Middle frontal gyrus (tissue), 1 donor: ENCODE measurements at regions not wholly inside any gene's neighbourhood (a gene's known extent, or its start where the extent isn't known, plus 50 kb on each side); places are given as distances from the start of the nearest gene placed in this dataset.

ENCODE experiments used
- DNase-seq: peaks from one replicate; pipeline ENCODE4 v3.0.0-alpha.2; 2015; ENCODE audit warnings: low spot score; ENCODE audit errors: extremely low spot score

- no peak for DNase-seq
Measured at GRCh38 chr15:38882221-38882620, 317.6 kb upstream of the RASGRP1 start.

- DNase-seq = no peak
Measured at GRCh38 chr15:38883987-38884386, 319.4 kb upstream of the RASGRP1 start.

- no peak for DNase-seq
Measured at GRCh38 chr15:38885001-38885400, 320.4 kb upstream of the RASGRP1 start.

- no peak for DNase-seq
Measured at GRCh38 chr15:38885471-38885952, 320.9 kb upstream of the RASGRP1 start.

GRCh38 chr15:38886315-38887163 is 321.9 kb upstream of the RASGRP1 start:
- DNase-seq = no peak

- no peak for DNase-seq
Measured at GRCh38 chr15:38888701-38889221, 324.1 kb upstream of the RASGRP1 start.

- DNase-seq = no peak
Measured at GRCh38 chr15:38890194-38890593, 325.6 kb upstream of the RASGRP1 start.

- DNase-seq = no peak
Measured at GRCh38 chr15:38893925-38894242, 329.3 kb upstream of the RASGRP1 start.

- no peak for DNase-seq
Measured at GRCh38 chr15:38894243-38894948, 329.8 kb upstream of the RASGRP1 start.

- no peak for DNase-seq
Measured at GRCh38 chr15:38895326-38896255, 331.0 kb upstream of the RASGRP1 start.

GRCh38 chr15:38896647-38897046 is 332.0 kb upstream of the RASGRP1 start:
- no peak for DNase-seq

GRCh38 chr15:38897551-38897950 is 332.9 kb upstream of the RASGRP1 start:
- DNase-seq = no peak

- no peak for DNase-seq
Measured at GRCh38 chr15:38898236-38898635, 333.6 kb upstream of the RASGRP1 start.

GRCh38 chr15:38899300-38899699 is 334.7 kb upstream of the RASGRP1 start:
- DNase-seq = no peak

GRCh38 chr15:38904298-38904697 is 339.7 kb upstream of the RASGRP1 start:
- DNase-seq = no peak

- no peak for DNase-seq
Measured at GRCh38 chr15:38905632-38906031, 341.0 kb upstream of the RASGRP1 start.

- no peak for DNase-seq
Measured at GRCh38 chr15:38920966-38921365, 356.4 kb upstream of the RASGRP1 start.

GRCh38 chr15:38921471-38921870 is 356.9 kb upstream of the RASGRP1 start:
- DNase-seq = no peak

GRCh38 chr15:38928431-38928830 is 363.8 kb upstream of the RASGRP1 start:
- no peak for DNase-seq

GRCh38 chr15:38930851-38931572 is 366.4 kb upstream of the RASGRP1 start:
- DNase-seq = no peak
